Trophoblast cell (in vitro differentiated cells and primary cell): ENCODE measurements at regions not wholly inside any gene's neighbourhood (a gene's known extent, or its start where the extent isn't known, plus 50 kb on each side); places are given as distances from the start of the nearest gene placed in this dataset.
"Not testable (repeated sequence)": the region's sequence is repeated elsewhere in the genome, so short reads cannot be mapped to it uniquely, and the experiment has no call there.

Experiments
- DNase-seq, 2 donors: peaks; one replicate each; pipeline ENCODE4 v3.0.0-alpha.2; 2016
- H2AFZ ChIP-seq: 2 replicates; pipeline ENCODE4 v1.6.1; 2013; ENCODE audit warnings: low read length, moderate library complexity, mild to moderate bottlenecking; ENCODE audit not compliant: insufficient read depth, poor library complexity
- H2AK5ac ChIP-seq: 2 replicates; pipeline ENCODE4 v1.6.1; 2013; ENCODE audit warnings: mild to moderate bottlenecking, low read length
- H2BK120ac ChIP-seq: 2 replicates; pipeline ENCODE4 v1.6.1; 2013; ENCODE audit warnings: low read length, mild to moderate bottlenecking, moderate library complexity; ENCODE audit not compliant: insufficient read depth, poor library complexity
- H2BK12ac ChIP-seq: 2 replicates; pipeline ENCODE4 v1.6.1; 2013; ENCODE audit warnings: mild to moderate bottlenecking, low read length, moderate library complexity
- H2BK5ac ChIP-seq: 2 replicates; pipeline ENCODE4 v1.6.1; 2013; ENCODE audit warnings: low read length, low read depth, moderate library complexity, mild to moderate bottlenecking; ENCODE audit not compliant: poor library complexity
- H3K14ac ChIP-seq: 2 replicates; pipeline ENCODE4 v1.6.1; 2013; ENCODE audit warnings: mild to moderate bottlenecking, low read length
- H3K18ac ChIP-seq: 2 replicates; pipeline ENCODE4 v1.6.1; 2013; ENCODE audit warnings: mild to moderate bottlenecking, low read length
- H3K23ac ChIP-seq: 2 replicates; pipeline ENCODE4 v1.6.1; 2013; ENCODE audit warnings: low read length
- H3K27ac ChIP-seq: 2 replicates; pipeline ENCODE4 v1.5.1; 2013; ENCODE audit warnings: low read depth, mild to moderate bottlenecking, inconsistent platforms, low read length, moderate library complexity
- H3K27me3 ChIP-seq: 2 replicates; pipeline ENCODE4 v1.6.1; 2013; ENCODE audit warnings: inconsistent platforms, mild to moderate bottlenecking, low read length, moderate library complexity; ENCODE audit not compliant: insufficient read depth
- H3K36me3 ChIP-seq, 2 experiments: 1 replicate in 1 of 2; 2 replicates in 1 of 2; pipeline ENCODE4 v1.6.1; 2013; ENCODE audit warnings: low read length in 2 of 2, mild to moderate bottlenecking in 2 of 2, moderate library complexity in 1 of 2; ENCODE audit not compliant: insufficient read depth in 2 of 2, control insufficient read depth in 1 of 2
- H3K4ac ChIP-seq: 2 replicates; pipeline ENCODE4 v1.6.1; 2013; ENCODE audit warnings: low read depth, mild to moderate bottlenecking, low read length, moderate library complexity
- H3K4me1 ChIP-seq, 2 experiments: 1 replicate in 1 of 2; 2 replicates in 1 of 2; pipeline ENCODE4 v1.6.1; 2013; ENCODE audit warnings: low read length in 2 of 2, mild to moderate bottlenecking in 2 of 2, moderate library complexity in 1 of 2; ENCODE audit not compliant: insufficient read depth in 2 of 2, control insufficient read depth in 1 of 2
- H3K4me2 ChIP-seq: 2 replicates; pipeline ENCODE4 v1.6.1; 2013; ENCODE audit warnings: inconsistent platforms, mild to moderate bottlenecking, low read length, moderate library complexity
- H3K4me3 ChIP-seq: 2 replicates; pipeline ENCODE4 v1.5.1; 2013; ENCODE audit warnings: mild to moderate bottlenecking, low read depth, low read length, inconsistent platforms
- H3K79me1 ChIP-seq: one replicate; pipeline ENCODE4 v1.6.1; 2013; ENCODE audit warnings: low read length
- H3K79me2 ChIP-seq: 2 replicates; pipeline ENCODE4 v1.6.1; 2013; ENCODE audit warnings: low read length, mild to moderate bottlenecking; ENCODE audit not compliant: control insufficient read depth, insufficient read depth, poor library complexity
- H3K9ac ChIP-seq: 2 replicates; pipeline ENCODE4 v1.6.1; 2013; ENCODE audit warnings: mild to moderate bottlenecking, low read length
- H3K9me3 ChIP-seq: 2 replicates; pipeline ENCODE4 v1.6.1; 2013; ENCODE audit warnings: low read depth, mild to moderate bottlenecking, control low read depth, inconsistent platforms, low read length; ENCODE audit not compliant: insufficient read depth
- H4K12ac ChIP-seq: 2 replicates; pipeline ENCODE4 v1.6.1; 2013; ENCODE audit warnings: low read depth, mild to moderate bottlenecking, low read length, moderate library complexity
- H4K8ac ChIP-seq: 2 replicates; pipeline ENCODE4 v1.6.1; 2013; ENCODE audit warnings: low read depth, mild to moderate bottlenecking, low read length, moderate library complexity
- H4K91ac ChIP-seq: one replicate; pipeline ENCODE4 v1.6.1; 2013; ENCODE audit warnings: low read depth, mild to moderate bottlenecking, low read length, moderate library complexity
- WGBS: extraction: QIAGEN DNeasy Blood & Tissue Kit; methylation state at CpG from one replicate; pipeline ENCODE4 v1.1.7; 2013; ENCODE audit warnings: missing lambda C conversion rate; ENCODE audit not compliant: insufficient read length, insufficient coverage; ENCODE audit errors: extremely low coverage; 5-methylcytosine and 5-hydroxymethylcytosine counted together

- H4K12ac ChIP-seq, H3K18ac ChIP-seq, H3K9ac ChIP-seq, H3K79me1 ChIP-seq, H3K4me2 ChIP-seq, H3K4ac ChIP-seq, H3K14ac ChIP-seq, H4K91ac ChIP-seq, H3K27ac ChIP-seq, H3K23ac ChIP-seq, H2BK5ac ChIP-seq, H2AFZ ChIP-seq, H4K8ac ChIP-seq, H2AK5ac ChIP-seq, H3K4me1 ChIP-seq, H3K27me3 ChIP-seq, H3K9me3 ChIP-seq, H2BK120ac ChIP-seq, H3K36me3 ChIP-seq, H2BK12ac ChIP-seq, H3K79me2 ChIP-seq, DNase-seq, H3K4me3 ChIP-seq: not testable (repeated sequence)
- WGBS, result no CpG with 5 or more reads among the region's 35 CpGs
Observed at GRCh38 chr15:22371246-22371834, 87.4 kb upstream of the GOLGA6L22 start.

- not testable (repeated sequence) for H3K4me1 ChIP-seq
Observed at GRCh38 chr15:22374531-22374930, 84.2 kb upstream of the GOLGA6L22 start.

GRCh38 chr15:22375829-22376228 lies 82.9 kb upstream of the GOLGA6L22 start:
- not testable (repeated sequence) for H2AK5ac ChIP-seq, H2AFZ ChIP-seq, DNase-seq, H2BK120ac ChIP-seq, H3K23ac ChIP-seq, H3K4me3 ChIP-seq, H3K79me2 ChIP-seq, H3K4me1 ChIP-seq, H3K79me1 ChIP-seq, H3K27me3 ChIP-seq, H3K9me3 ChIP-seq, H3K9ac ChIP-seq, H2BK12ac ChIP-seq, H3K18ac ChIP-seq, H4K12ac ChIP-seq, H2BK5ac ChIP-seq, H4K91ac ChIP-seq, H3K27ac ChIP-seq, H3K14ac ChIP-seq, H3K4ac ChIP-seq, H3K4me2 ChIP-seq, H4K8ac ChIP-seq, H3K36me3 ChIP-seq
- no CpG with 5 or more reads among the region's 1 CpG for WGBS

More at GRCh38 chr15:22374531-22374930, 84.2 kb upstream of the GOLGA6L22 start:
- not testable (repeated sequence) for H3K36me3 ChIP-seq, H3K27me3 ChIP-seq, H2AFZ ChIP-seq, H3K79me1 ChIP-seq, H3K9me3 ChIP-seq, H4K91ac ChIP-seq, H3K18ac ChIP-seq, H3K79me2 ChIP-seq, H3K23ac ChIP-seq, H3K9ac ChIP-seq, H3K14ac ChIP-seq, H2AK5ac ChIP-seq, H3K4me3 ChIP-seq, DNase-seq, H3K4me2 ChIP-seq, H3K27ac ChIP-seq, H2BK12ac ChIP-seq, H2BK5ac ChIP-seq, H2BK120ac ChIP-seq, H4K8ac ChIP-seq, H4K12ac ChIP-seq, H3K4ac ChIP-seq
- no CpG with 5 or more reads among the region's 8 CpGs for WGBS

- not testable (repeated sequence) for H4K8ac ChIP-seq, H3K4me1 ChIP-seq, H3K4me2 ChIP-seq, H2BK120ac ChIP-seq, H2BK5ac ChIP-seq, H3K27ac ChIP-seq, H2AK5ac ChIP-seq, H3K79me1 ChIP-seq, H3K9me3 ChIP-seq, H3K4me3 ChIP-seq, H3K23ac ChIP-seq, DNase-seq, H2AFZ ChIP-seq, H3K4ac ChIP-seq, H3K36me3 ChIP-seq, H4K91ac ChIP-seq, H3K9ac ChIP-seq, H3K14ac ChIP-seq, H3K18ac ChIP-seq, H2BK12ac ChIP-seq, H3K79me2 ChIP-seq, H3K27me3 ChIP-seq, H4K12ac ChIP-seq
- WGBS, result no CpG with 5 or more reads among the region's 10 CpGs
Observed at GRCh38 chr15:22377859-22378258, 80.8 kb upstream of the GOLGA6L22 start.
